ENCODE measurements at regions not wholly inside any gene's neighbourhood (a gene's known extent, or its start where the extent isn't known, plus 50 kb on each side); places are given as distances from the start of the nearest gene placed in this dataset.

DNA sequence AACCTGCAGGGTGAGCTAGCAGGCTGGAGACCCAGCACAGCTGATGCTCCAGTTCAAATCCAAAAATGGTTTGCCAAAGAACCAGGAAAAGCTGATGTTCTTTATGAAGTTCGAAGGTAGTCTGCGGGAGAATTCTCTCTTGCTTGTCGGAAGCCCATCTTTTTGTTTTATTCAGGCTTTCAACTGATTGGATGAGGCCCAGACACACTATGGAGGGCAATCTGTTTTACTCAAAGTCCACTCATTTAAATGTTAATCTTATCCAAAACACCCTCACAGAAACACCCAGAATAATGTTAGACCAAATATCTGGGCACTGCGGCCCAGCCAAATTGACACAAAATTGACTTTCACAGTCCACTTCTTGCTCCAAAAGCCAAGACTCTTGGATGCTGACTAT lies 105.6 kb upstream of the PMEPA1 start:
- Histone ChIP-seq H3K79me2 (ENCODE audit: control insufficient read depth in 1 of 2, insufficient read depth in 2 of 2, low read length in 2 of 2) (no peaks in the 10 kb centered on the region), H2AK5ac (ENCODE audit: low read depth, low read length) (no peak overlapping the region), H3K18ac (ENCODE audit: extremely low read depth, low read length) (no peak overlapping the region), H2AFZ (ENCODE audit: low read length) (no peak overlapping the region), H3K23ac (ENCODE audit: insufficient read length) (no peak overlapping the region), H4K8ac (ENCODE audit: extremely low read depth, insufficient read depth, low read length) (no peak overlapping the region), H3K4me2 (ENCODE audit: insufficient read depth in 1 of 2, low read depth in 2 of 2, low read length in 2 of 2) (no peak overlapping the region), H2BK15ac (ENCODE audit: low read length) (no peak overlapping the region), H3K4me1 (replicated peaks in 1 of 4; ENCODE audit: control insufficient read depth in 3 of 4, insufficient read depth in 4 of 4, low read length in 3 of 4) (peaks cover 3 to 10% (median 6%) of the 10 kb centered on the region in 4 experiments; a peak in 6 of 7 replicates), H3K27me3 (replicated peaks in 1 of 4; ENCODE audit: control insufficient read depth in 3 of 4, extremely low read depth in 1 of 4, insufficient read depth in 3 of 4, low read length in 3 of 4) (no peaks in the 10 kb centered on the region), H3K23me2 (ENCODE audit: low read depth, low read length) (no peaks in the 10 kb centered on the region), H3K4me3 (ENCODE audit: extremely low read depth in 1 of 4, insufficient read depth in 2 of 4, low read depth in 3 of 4, low read length in 4 of 4) (no peak overlapping the region), H3K14ac (ENCODE audit: insufficient read length) (no peak overlapping the region), H3K9me3 (ENCODE audit: insufficient read depth in 2 of 2, low read depth in 1 of 2, low read length in 1 of 2) (no peaks in the 10 kb centered on the region), H2BK20ac (ENCODE audit: low read length) (no peak overlapping the region), H3K9ac (replicated peaks in 1 of 4; ENCODE audit: extremely low read depth in 1 of 4, low read depth in 3 of 4, low read length in 3 of 4) (no peak overlapping the region), H2BK5ac (ENCODE audit: low read depth, low read length) (no peak overlapping the region), H4K91ac (replicated peaks; ENCODE audit: insufficient read length, low read length) (no peak overlapping the region), H2BK120ac (replicated peaks; ENCODE audit: low read depth, low read length) (no peak overlapping the region), H2BK12ac (ENCODE audit: low read depth, low read length) (no peak overlapping the region), H3K4ac (replicated peaks; ENCODE audit: insufficient read length, low read depth, low read length) (no peak overlapping the region), H4K5ac (ENCODE audit: insufficient read length, low read depth, low read length) (no peak overlapping the region), H4K20me1 (replicated peaks in 1 of 2; ENCODE audit: control insufficient read depth in 1 of 2, insufficient read depth in 2 of 2, low read length in 2 of 2) (no peaks in the 10 kb centered on the region), H3K56ac (replicated peaks; ENCODE audit: insufficient read length, low read depth, low read length) (no peak overlapping the region), H3K79me1 (ENCODE audit: low read depth, low read length) (no peaks in the 10 kb centered on the region; the same call in 1 of the 2 replicates), H3K27ac (ENCODE audit: low read depth, low read length) (no peak overlapping the region), H3K36me3 (ENCODE audit: control insufficient read depth in 2 of 4, insufficient read depth in 4 of 4, low read length in 3 of 4) (no peaks in the 10 kb centered on the region)
- POLR2A ChIA-PET (ENCODE audit: partially characterized antibody): interaction anchor here (0.7 kb wide), 1 partner anchor 12 kb away, joined by 3 read pairs; no protein-coding TSS in a partner anchor
- 84% methylated on average over 4 of the region's 4 CpGs; no CpG with 5 or more reads in 1 of the 2 experiments for WGBS, 2 experiments (ENCODE audit: extremely low coverage in 1 of 2, insufficient coverage in 1 of 2, insufficient read length in 1 of 2, insufficient replicate concordance in 2 of 2, low coverage in 1 of 2, low lambda C conversion rate in 2 of 2, missing lambda C conversion rate in 1 of 2)
- CTCF ChIA-PET (ENCODE audit: partially characterized antibody): no interaction called here
- DNase-seq (ENCODE audit: low read depth in 1 of 2, low spot score in 2 of 2) (no peak), FAIRE-seq (no peak)
- TF ChIP-seq JUND (IDR thresholded peaks at IDR 0.05; ENCODE audit: low read length) (no peak), TBP (IDR thresholded peaks at IDR 0.05; ENCODE audit: low read depth, low read length) (no peak), NANOG (IDR thresholded peaks at IDR 0.05; ENCODE audit: insufficient read depth, low read depth, low read length, poor library complexity, severe bottlenecking) (no peak), CREB1 (IDR thresholded peaks at IDR 0.05) (no peak), HDAC2 (IDR thresholded peaks at IDR 0.05; ENCODE audit: borderline replicate concordance in 1 of 2, low read depth in 2 of 2, low read length in 2 of 2) (no peak), BACH1 (IDR thresholded peaks at IDR 0.05; ENCODE audit: low read length) (no peak), SAP30 (IDR thresholded peaks at IDR 0.05; ENCODE audit: insufficient read depth, insufficient replicate concordance, low read length) (no peak)

All from H1 (cell line).